BJ (cell line): ENCODE measurements at regions not wholly inside any gene's neighbourhood (a gene's known extent, or its start where the extent isn't known, plus 50 kb on each side); places are given as distances from the start of the nearest gene placed in this dataset.

Source experiments
- CTCF ChIA-PET: fragments of 350-600 bp; formaldehyde crosslinking; extraction: SDS; loops from one replicate; lab custom pipeline; 2021; ENCODE audit warnings: antibody characterized with exemption, inconsistent platforms; lab: Yijun Ruan, JAX
- POLR2A ChIA-PET: fragments of 300-600 bp; sonication (Branson Sonifier 250); formaldehyde crosslinking; extraction: SDS; loops from one replicate; lab custom pipeline; 2021; ENCODE audit warnings: antibody characterized with exemption; lab: Charles Lee
- DNase-seq: peaks from one replicate; pipeline ENCODE4 v3.0.0-alpha.2; 2011; ENCODE audit warnings: low read depth
- H3K27me3 ChIP-seq: 2 replicates; pipeline ENCODE4 v1.6.0; 2011; ENCODE audit warnings: low read length; ENCODE audit not compliant: control insufficient read depth, insufficient read depth
- H3K36me3 ChIP-seq: 2 replicates; pipeline ENCODE4 v1.5.1; 2011; ENCODE audit warnings: low read length; ENCODE audit not compliant: control insufficient read depth, insufficient read depth
- H3K4me3 ChIP-seq: 2 replicates; pipeline ENCODE4 v1.5.1; 2011; ENCODE audit warnings: low read depth, mild to moderate bottlenecking, control low read depth, low read length
- CTCF ChIP-seq: IDR thresholded peaks from 2 replicates; pipeline ENCODE4 v1.5.1; 2011; ENCODE audit warnings: low read depth, mild to moderate bottlenecking, control low read depth, inconsistent platforms, low read length, moderate library complexity; ENCODE audit not compliant: insufficient read depth

- no peak for TF ChIP-seq CTCF
- H3K27me3 ChIP-seq = peaks cover 4% of the 10 kb centered on the region; the same call in 1 of the 2 replicates
- POLR2A ChIA-PET = no interaction called here
- no peaks in the 10 kb centered on the region for H3K36me3 ChIP-seq
- CTCF ChIA-PET = interaction anchor here (1.0 to 1.6 kb wide), 2 partner anchors 11 to 170 kb away, joined by 4 to 5 read pairs; no protein-coding TSS in a partner anchor
- DNase-seq = no peak
- H3K4me3 ChIP-seq = no peak overlapping the region
Observed at GRCh38 chr6:43904311-43905123, 134.5 kb downstream of the VEGFA start.

GRCh38 chr6:43903739-43904290 lies 133.8 kb downstream of the VEGFA start:
- no peak for TF ChIP-seq CTCF
- ChIA-PET POLR2A (no interaction called here), CTCF (interaction anchor here (1.2 to 1.6 kb wide), 2 partner anchors 11 to 32 kb away, joined by 3 to 5 read pairs; no protein-coding TSS in a partner anchor)
- Histone ChIP-seq H3K4me3 (no peak overlapping the region), H3K36me3 (no peaks in the 10 kb centered on the region), H3K27me3 (peaks cover 4% of the 10 kb centered on the region; the same call in 1 of the 2 replicates)
- DNase-seq = no peak

- TF ChIP-seq CTCF = no peak
- no peak for DNase-seq
- POLR2A ChIA-PET = no interaction called here
- H3K4me3 ChIP-seq = no peak overlapping the region
- CTCF ChIA-PET = interaction anchor here (1.0 to 2.5 kb wide), 5 partner anchors 8 to 133 kb away, joined by 3 to 10 read pairs (median 4); no protein-coding TSS in a partner anchor
- peaks cover 4% of the 10 kb centered on the region; the same call in 1 of the 2 replicates for H3K27me3 ChIP-seq
- H3K36me3 ChIP-seq = no peaks in the 10 kb centered on the region
Observed at GRCh38 chr6:43901733-43902230, 131.8 kb downstream of the VEGFA start.

- POLR2A ChIA-PET = no interaction called here
Observed at GRCh38 chr6:43900916-43901732, 131.1 kb downstream of the VEGFA start.

More at GRCh38 chr6:43900916-43901732, 131.1 kb downstream of the VEGFA start:
- no peak for DNase-seq
- Histone ChIP-seq H3K36me3 (no peaks in the 10 kb centered on the region), H3K4me3 (no peak overlapping the region), H3K27me3 (peaks cover 4% of the 10 kb centered on the region; the same call in 1 of the 2 replicates)
- CTCF ChIA-PET = interaction anchor here (0.8 to 2.5 kb wide), 8 partner anchors 8 to 132 kb away, joined by 3 to 10 read pairs (median 4); partner anchors contain the start of gene VEGFA
- no peak for TF ChIP-seq CTCF
